Nephron (organoid): ENCODE measurements at regions not wholly inside any gene's neighbourhood (a gene's known extent, or its start where the extent isn't known, plus 50 kb on each side); places are given as distances from the start of the nearest gene placed in this dataset.
A peak's percentile ranks its signal among the peaks of the same experiment; 100 is the strongest.

Source experiments
- H3K27ac Mint-ChIP-seq, 3 experiments: 2 replicates each; pipeline ENCODE4 v1.8.0; 2020; ENCODE audit warnings: mixed read lengths in 3 of 3, mild to moderate bottlenecking in 2 of 3, moderate library complexity in 1 of 3
- H3K27me3 Mint-ChIP-seq: 2 replicates; pipeline ENCODE4 v1.8.0; 2021; ENCODE audit warnings: low read depth, mild to moderate bottlenecking, moderate library complexity, mixed read lengths
- H3K36me3 Mint-ChIP-seq: 2 replicates; pipeline ENCODE4 v1.8.0; 2020; ENCODE audit warnings: low read depth, mixed read lengths
- H3K4me1 Mint-ChIP-seq: 2 replicates; pipeline ENCODE4 v1.8.0; 2020; ENCODE audit warnings: mixed read lengths
- H3K4me3 Mint-ChIP-seq, 3 experiments: 2 replicates each; pipeline ENCODE4 v1.8.0; 2020; ENCODE audit warnings: mild to moderate bottlenecking in 3 of 3, mixed read lengths in 3 of 3, moderate library complexity in 2 of 3
- H3K9me3 Mint-ChIP-seq: 2 replicates; pipeline ENCODE4 v1.8.0; 2020; ENCODE audit warnings: mixed read lengths
- CTCF ChIP-seq, 3 experiments: fragments of 200-600 bp; sonication (generic); IDR thresholded peaks; one replicate each; pipeline ENCODE4 v1.5.0; 2021; ENCODE audit warnings: antibody characterized with exemption in 3 of 3; ENCODE audit not compliant: unreplicated experiment in 3 of 3

- Mint-ChIP-seq H3K36me3 (no peaks in the 10 kb centered on the region), H3K4me3 (no peak overlapping the region), H3K27ac (no peak overlapping the region), H3K4me1 (peaks cover 7% of the 10 kb centered on the region), H3K9me3 (no peaks in the 10 kb centered on the region), H3K27me3 (peaks cover 5% of the 10 kb centered on the region)
- no peak for TF ChIP-seq CTCF (IDR thresholded peaks at IDR 0.05; ENCODE audit: unreplicated experiment in 3 of 3)
Observed at GRCh38 chr9:7461791-7462190, 337.8 kb downstream of the DMAC1 start.

GRCh38 chr9:7456793-7457530 lies 342.6 kb downstream of the DMAC1 start:
- no peak overlapping the region for H3K27ac Mint-ChIP-seq
- no peaks in the 10 kb centered on the region for H3K36me3 Mint-ChIP-seq
- TF ChIP-seq CTCF (IDR thresholded peaks at IDR 0.05; ENCODE audit: unreplicated experiment in 3 of 3), result no peak
- no peaks in the 10 kb centered on the region for H3K9me3 Mint-ChIP-seq
- peaks cover 17% of the 10 kb centered on the region for H3K4me1 Mint-ChIP-seq
- H3K27me3 Mint-ChIP-seq, result peaks cover 1% of the 10 kb centered on the region
- H3K4me3 Mint-ChIP-seq, result no peak overlapping the region

GRCh38 chr9:7456377-7456776 lies 343.2 kb downstream of the DMAC1 start:
- H3K27ac Mint-ChIP-seq, result peak overlapping the region in 1 of 3 experiments; percentile 32

GRCh38 chr9:7454624-7455023 lies 345.0 kb downstream of the DMAC1 start:
- Mint-ChIP-seq H3K4me1 (peaks cover 28% of the 10 kb centered on the region), H3K9me3 (no peaks in the 10 kb centered on the region), H3K27ac (peak overlapping the region in 1 of 3 experiments; percentile 14), H3K36me3 (no peaks in the 10 kb centered on the region), H3K27me3 (peaks cover 3% of the 10 kb centered on the region), H3K4me3 (no peak overlapping the region)
- TF ChIP-seq CTCF (IDR thresholded peaks at IDR 0.05; ENCODE audit: unreplicated experiment in 3 of 3), result no peak

More at GRCh38 chr9:7456377-7456776, 343.2 kb downstream of the DMAC1 start:
- no peak for TF ChIP-seq CTCF (IDR thresholded peaks at IDR 0.05; ENCODE audit: unreplicated experiment in 3 of 3)
- H3K36me3 Mint-ChIP-seq, result no peaks in the 10 kb centered on the region
- peaks cover 3% of the 10 kb centered on the region for H3K27me3 Mint-ChIP-seq
- no peak overlapping the region for H3K4me3 Mint-ChIP-seq
- peaks cover 17% of the 10 kb centered on the region for H3K4me1 Mint-ChIP-seq
- no peaks in the 10 kb centered on the region for H3K9me3 Mint-ChIP-seq

- Mint-ChIP-seq H3K4me1 (peaks cover 23% of the 10 kb centered on the region), H3K4me3 (no peak overlapping the region), H3K9me3 (no peaks in the 10 kb centered on the region), H3K27ac (no peak overlapping the region), H3K27me3 (peaks cover 8% of the 10 kb centered on the region), H3K36me3 (no peaks in the 10 kb centered on the region)
- TF ChIP-seq CTCF (IDR thresholded peaks at IDR 0.05; ENCODE audit: unreplicated experiment in 3 of 3), result no peak
Observed at GRCh38 chr9:7452378-7452777, 347.2 kb downstream of the DMAC1 start.

- Mint-ChIP-seq H3K27me3 (peaks cover 8% of the 10 kb centered on the region), H3K36me3 (no peaks in the 10 kb centered on the region), H3K27ac (no peak overlapping the region), H3K4me1 (peaks cover 18% of the 10 kb centered on the region), H3K4me3 (no peak overlapping the region), H3K9me3 (no peaks in the 10 kb centered on the region)
- TF ChIP-seq CTCF (IDR thresholded peaks at IDR 0.05; ENCODE audit: unreplicated experiment in 3 of 3), result no peak
Observed at GRCh38 chr9:7451062-7451461, 348.5 kb downstream of the DMAC1 start.
